ENCODE measurements at regions not wholly inside any gene's neighbourhood (a gene's known extent, or its start where the extent isn't known, plus 50 kb on each side); places are given as distances from the start of the nearest gene placed in this dataset.

DNA sequence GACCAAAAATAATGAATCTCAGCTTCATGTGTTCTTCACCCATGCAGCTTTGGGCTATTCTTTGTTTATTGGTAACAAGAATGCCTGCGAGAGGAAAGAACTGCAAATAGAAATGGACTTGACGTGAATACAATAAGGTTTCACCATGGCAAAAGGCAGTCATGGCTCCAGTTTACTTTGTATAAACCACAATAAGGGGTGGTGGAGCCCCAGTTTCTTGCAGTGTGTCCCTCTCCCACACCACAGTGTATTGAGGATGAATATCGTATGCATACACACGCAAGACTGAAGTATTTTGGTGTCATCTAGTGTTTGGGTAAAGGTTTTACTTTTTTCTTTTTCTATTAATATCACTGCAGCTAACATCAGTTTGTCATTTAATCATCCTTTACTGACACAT is 159.7 kb upstream of the CNTN4 start:
- TF ChIP-seq, protein P1, sequence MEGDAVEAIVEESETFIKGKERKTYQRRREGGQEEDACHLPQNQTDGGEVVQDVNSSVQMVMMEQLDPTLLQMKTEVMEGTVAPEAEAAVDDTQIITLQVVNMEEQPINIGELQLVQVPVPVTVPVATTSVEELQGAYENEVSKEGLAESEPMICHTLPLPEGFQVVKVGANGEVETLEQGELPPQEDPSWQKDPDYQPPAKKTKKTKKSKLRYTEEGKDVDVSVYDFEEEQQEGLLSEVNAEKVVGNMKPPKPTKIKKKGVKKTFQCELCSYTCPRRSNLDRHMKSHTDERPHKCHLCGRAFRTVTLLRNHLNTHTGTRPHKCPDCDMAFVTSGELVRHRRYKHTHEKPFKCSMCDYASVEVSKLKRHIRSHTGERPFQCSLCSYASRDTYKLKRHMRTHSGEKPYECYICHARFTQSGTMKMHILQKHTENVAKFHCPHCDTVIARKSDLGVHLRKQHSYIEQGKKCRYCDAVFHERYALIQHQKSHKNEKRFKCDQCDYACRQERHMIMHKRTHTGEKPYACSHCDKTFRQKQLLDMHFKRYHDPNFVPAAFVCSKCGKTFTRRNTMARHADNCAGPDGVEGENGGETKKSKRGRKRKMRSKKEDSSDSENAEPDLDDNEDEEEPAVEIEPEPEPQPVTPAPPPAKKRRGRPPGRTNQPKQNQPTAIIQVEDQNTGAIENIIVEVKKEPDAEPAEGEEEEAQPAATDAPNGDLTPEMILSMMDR (IDR thresholded peaks at IDR 0.05) = no peak
- no peak for TF ChIP-seq POLR2A (IDR thresholded peaks at IDR 0.05)

Data from testis (tissue), 2 donors.